ENCODE measurements at regions not wholly inside any gene's neighbourhood (a gene's known extent, or its start where the extent isn't known, plus 50 kb on each side); places are given as distances from the start of the nearest gene placed in this dataset.

DNA sequence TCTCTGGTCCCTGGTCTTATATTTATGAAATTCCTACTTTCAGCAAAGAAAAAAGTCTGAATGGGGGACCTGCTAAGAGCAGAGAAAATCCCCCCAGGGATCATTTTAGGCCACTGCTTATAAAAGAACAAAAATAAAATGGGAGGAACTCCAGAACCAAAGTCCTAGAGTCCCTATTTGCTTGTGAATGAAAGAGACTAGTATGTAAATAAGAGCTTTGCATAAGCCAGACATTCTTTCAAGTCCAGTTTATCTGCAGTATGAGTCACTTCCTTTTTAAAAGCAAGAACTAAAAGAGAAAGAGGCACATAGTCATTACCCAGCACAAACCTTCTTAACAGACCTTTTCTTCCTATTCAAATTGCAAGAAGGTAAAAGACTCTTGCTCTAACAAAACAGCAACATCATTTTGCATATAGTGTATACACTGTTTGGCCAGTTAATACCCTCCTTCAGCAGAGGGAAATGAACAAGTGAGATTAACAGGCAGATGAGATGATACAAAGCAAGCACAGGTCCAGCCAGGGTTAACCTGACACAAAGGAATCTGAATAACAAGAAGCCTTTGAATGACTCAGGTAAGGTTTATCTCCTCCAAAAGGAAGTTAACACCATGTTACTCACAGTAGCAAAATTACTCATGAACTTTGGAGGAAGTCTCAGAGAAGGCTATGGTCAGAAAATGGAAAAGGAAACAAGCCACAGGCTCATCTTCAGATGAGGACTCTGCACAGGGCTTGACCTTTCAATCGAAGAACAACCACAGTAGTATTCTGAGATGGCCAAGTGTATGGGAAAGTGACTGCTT lies 87.3 kb downstream of the PHLDA1 start (continued):
- TF ChIP-seq, protein P1, sequence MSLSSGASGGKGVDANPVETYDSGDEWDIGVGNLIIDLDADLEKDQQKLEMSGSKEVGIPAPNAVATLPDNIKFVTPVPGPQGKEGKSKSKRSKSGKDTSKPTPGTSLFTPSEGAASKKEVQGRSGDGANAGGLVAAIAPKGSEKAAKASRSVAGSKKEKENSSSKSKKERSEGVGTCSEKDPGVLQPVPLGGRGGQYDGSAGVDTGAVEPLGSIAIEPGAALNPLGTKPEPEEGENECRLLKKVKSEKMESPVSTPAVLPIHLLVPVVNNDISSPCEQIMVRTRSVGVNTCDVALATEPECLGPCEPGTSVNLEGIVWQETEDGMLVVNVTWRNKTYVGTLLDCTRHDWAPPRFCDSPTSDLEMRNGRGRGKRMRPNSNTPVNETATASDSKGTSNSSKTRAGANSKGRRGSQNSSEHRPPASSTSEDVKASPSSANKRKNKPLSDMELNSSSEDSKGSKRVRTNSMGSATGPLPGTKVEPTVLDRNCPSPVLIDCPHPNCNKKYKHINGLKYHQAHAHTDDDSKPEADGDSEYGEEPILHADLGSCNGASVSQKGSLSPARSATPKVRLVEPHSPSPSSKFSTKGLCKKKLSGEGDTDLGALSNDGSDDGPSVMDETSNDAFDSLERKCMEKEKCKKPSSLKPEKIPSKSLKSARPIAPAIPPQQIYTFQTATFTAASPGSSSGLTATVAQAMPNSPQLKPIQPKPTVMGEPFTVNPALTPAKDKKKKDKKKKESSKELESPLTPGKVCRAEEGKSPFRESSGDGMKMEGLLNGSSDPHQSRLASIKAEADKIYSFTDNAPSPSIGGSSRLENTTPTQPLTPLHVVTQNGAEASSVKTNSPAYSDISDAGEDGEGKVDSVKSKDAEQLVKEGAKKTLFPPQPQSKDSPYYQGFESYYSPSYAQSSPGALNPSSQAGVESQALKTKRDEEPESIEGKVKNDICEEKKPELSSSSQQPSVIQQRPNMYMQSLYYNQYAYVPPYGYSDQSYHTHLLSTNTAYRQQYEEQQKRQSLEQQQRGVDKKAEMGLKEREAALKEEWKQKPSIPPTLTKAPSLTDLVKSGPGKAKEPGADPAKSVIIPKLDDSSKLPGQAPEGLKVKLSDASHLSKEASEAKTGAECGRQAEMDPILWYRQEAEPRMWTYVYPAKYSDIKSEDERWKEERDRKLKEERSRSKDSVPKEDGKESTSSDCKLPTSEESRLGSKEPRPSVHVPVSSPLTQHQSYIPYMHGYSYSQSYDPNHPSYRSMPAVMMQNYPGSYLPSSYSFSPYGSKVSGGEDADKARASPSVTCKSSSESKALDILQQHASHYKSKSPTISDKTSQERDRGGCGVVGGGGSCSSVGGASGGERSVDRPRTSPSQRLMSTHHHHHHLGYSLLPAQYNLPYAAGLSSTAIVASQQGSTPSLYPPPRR (CRISPR knock-in tag; IDR thresholded peaks at IDR 0.05; ENCODE audit: borderline replicate concordance) = no peak
- TF ChIP-seq KAT7 (CRISPR knock-in tag; IDR thresholded peaks at IDR 0.05; ENCODE audit: borderline replicate concordance) = no peak
- peak; percentile 35 for TF ChIP-seq TEAD4 (IDR thresholded peaks at IDR 0.05; ENCODE audit: low read length)
- no peak for TF ChIP-seq TEAD4 (CRISPR knock-in tag; IDR thresholded peaks at IDR 0.05; ENCODE audit: borderline replicate concordance)
- TF ChIP-seq, protein P2, sequence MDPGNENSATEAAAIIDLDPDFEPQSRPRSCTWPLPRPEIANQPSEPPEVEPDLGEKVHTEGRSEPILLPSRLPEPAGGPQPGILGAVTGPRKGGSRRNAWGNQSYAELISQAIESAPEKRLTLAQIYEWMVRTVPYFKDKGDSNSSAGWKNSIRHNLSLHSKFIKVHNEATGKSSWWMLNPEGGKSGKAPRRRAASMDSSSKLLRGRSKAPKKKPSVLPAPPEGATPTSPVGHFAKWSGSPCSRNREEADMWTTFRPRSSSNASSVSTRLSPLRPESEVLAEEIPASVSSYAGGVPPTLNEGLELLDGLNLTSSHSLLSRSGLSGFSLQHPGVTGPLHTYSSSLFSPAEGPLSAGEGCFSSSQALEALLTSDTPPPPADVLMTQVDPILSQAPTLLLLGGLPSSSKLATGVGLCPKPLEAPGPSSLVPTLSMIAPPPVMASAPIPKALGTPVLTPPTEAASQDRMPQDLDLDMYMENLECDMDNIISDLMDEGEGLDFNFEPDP (CRISPR knock-in tag; IDR thresholded peaks at IDR 0.05) = no peak
- 0 out of 2 replicates have a peak, but pooled peaks have one; percentile 34 for TF ChIP-seq ZNF316 (IDR thresholded peaks at IDR 0.05)
- no peak for TF ChIP-seq POLR2AphosphoS2 (IDR thresholded peaks at IDR 0.05; ENCODE audit: low read length)
- TF ChIP-seq ZBED1 (IDR thresholded peaks at IDR 0.05) = no peak
- TF ChIP-seq, protein P3, sequence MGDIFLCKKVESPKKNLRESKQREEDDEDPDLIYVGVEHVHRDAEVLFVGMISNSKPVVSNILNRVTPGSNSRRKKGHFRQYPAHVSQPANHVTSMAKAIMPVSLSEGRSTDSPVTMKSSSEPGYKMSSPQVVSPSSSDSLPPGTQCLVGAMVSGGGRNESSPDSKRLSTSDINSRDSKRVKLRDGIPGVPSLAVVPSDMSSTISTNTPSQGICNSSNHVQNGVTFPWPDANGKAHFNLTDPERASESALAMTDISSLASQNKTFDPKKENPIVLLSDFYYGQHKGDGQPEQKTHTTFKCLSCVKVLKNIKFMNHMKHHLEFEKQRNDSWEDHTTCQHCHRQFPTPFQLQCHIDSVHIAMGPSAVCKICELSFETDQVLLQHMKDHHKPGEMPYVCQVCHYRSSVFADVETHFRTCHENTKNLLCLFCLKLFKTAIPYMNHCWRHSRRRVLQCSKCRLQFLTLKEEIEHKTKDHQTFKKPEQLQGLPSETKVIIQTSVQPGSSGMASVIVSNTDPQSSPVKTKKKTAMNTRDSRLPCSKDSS (IDR thresholded peaks at IDR 0.05; ENCODE audit: low read depth, partially characterized antibody) = no peak
- TF ChIP-seq ZNF766 (CRISPR knock-in tag; conservative IDR thresholded peaks at IDR 0.05) = 0 out of 2 replicates have a peak, but pooled peaks have one; percentile 26
- TF ChIP-seq TAF9B (IDR thresholded peaks at IDR 0.05; ENCODE audit: partially characterized antibody) = peak; percentile 35
- TF ChIP-seq MAZ (CRISPR knock-in tag; conservative IDR thresholded peaks at IDR 0.05 in 1 of 2, IDR thresholded peaks at IDR 0.05 in 1 of 2) = no peak
- TF ChIP-seq THRAP3 (IDR thresholded peaks at IDR 0.05; ENCODE audit: borderline replicate concordance) = 0 out of 2 replicates have a peak, but pooled peaks have one; percentile 30
- peak; percentile 16 for TF ChIP-seq NEUROD1 (IDR thresholded peaks at IDR 0.05; ENCODE audit: borderline replicate concordance, low read depth, low read length, partially characterized antibody)
- no peak for TF ChIP-seq NR2C2 (CRISPR knock-in tag; IDR thresholded peaks at IDR 0.05)
- TF ChIP-seq NR2C2 (tag; IDR thresholded peaks at IDR 0.05) = peak; percentile 58; the same call in 1 of the 2 replicates
- no peak for TF ChIP-seq ZNF717 (CRISPR knock-in tag; IDR thresholded peaks at IDR 0.05)
- peak; percentile 79; the same call in 1 of the 2 replicates for TF ChIP-seq GTF2E2 (tag; IDR thresholded peaks at IDR 0.05)
